K562 (cell line): ENCODE measurements at regions not wholly inside any gene's neighbourhood (a gene's known extent, or its start where the extent isn't known, plus 50 kb on each side); places are given as distances from the start of the nearest gene placed in this dataset.

Experiments used
- CCAR2 ChIP-seq: fragments of 200-400 bp; formaldehyde crosslinking; IDR thresholded peaks from 2 replicates; pipeline ENCODE4 v1.6.1; 2017; ENCODE audit warnings: mild to moderate bottlenecking, low read depth, low read length
- CXXC5 ChIP-seq: fragments of 250-450 bp; sonication (Bioruptor Pico); IDR thresholded peaks from 2 replicates; pipeline ENCODE4 v1.8.0; 2022; ENCODE audit warnings: inconsistent platforms, mild to moderate bottlenecking, moderate library complexity
- HDAC3 ChIP-seq: fragments of 450-650 bp; IDR thresholded peaks from 2 replicates; pipeline ENCODE4 v1.6.1; 2018; ENCODE audit warnings: borderline replicate concordance, mild to moderate bottlenecking, moderate library complexity; ENCODE audit not compliant: partially characterized antibody
- HDGF ChIP-seq: fragments of 450-650 bp; IDR thresholded peaks from 2 replicates; pipeline ENCODE4 v1.6.1; 2016
- MCM3 ChIP-seq: fragments of 450-650 bp; IDR thresholded peaks from 2 replicates; pipeline ENCODE4 v1.6.1; 2016
- NFYB ChIP-seq: IDR thresholded peaks from 2 replicates; pipeline ENCODE4 v1.6.1; 2011; ENCODE audit warnings: mild to moderate bottlenecking, moderate library complexity; ENCODE audit not compliant: insufficient read length; ENCODE audit errors: extremely low read depth
- SMC3 ChIP-seq: conservative IDR thresholded peaks from 2 replicates; pipeline ENCODE4 v1.6.1; 2011; ENCODE audit warnings: low read depth, low read length, improper control_type of control experiment; ENCODE audit not compliant: insufficient read depth
- TAF15 ChIP-seq: fragments of 200-400 bp; formaldehyde crosslinking; IDR thresholded peaks from 2 replicates; pipeline ENCODE4 v1.6.1; 2017; ENCODE audit warnings: mild to moderate bottlenecking, low read depth, low read length, moderate library complexity
- XRCC4 ChIP-seq: IDR thresholded peaks from one replicate; pipeline ENCODE4 v1.6.1; 2011; ENCODE audit not compliant: insufficient read depth, insufficient read length; ENCODE audit errors: extremely low read depth
- ZKSCAN8 ChIP-seq: fragments of 200-800 bp; sonication (Bioruptor generic); IDR thresholded peaks from 2 replicates; pipeline ENCODE4 v1.6.1; 2016; ENCODE audit warnings: missing genetic modification characterization, missing compliant biosample characterization
- ZNF146 ChIP-seq: IDR thresholded peaks from one replicate; pipeline ENCODE4 v1.6.1; 2018; ENCODE audit warnings: missing compliant biosample characterization; ENCODE audit not compliant: unreplicated experiment
- ZNF175 ChIP-seq: fragments of 200-800 bp; sonication (Bioruptor generic); IDR thresholded peaks from 2 replicates; pipeline ENCODE4 v1.6.1; 2016; ENCODE audit warnings: low read depth, mild to moderate bottlenecking, missing genetic modification characterization, missing compliant biosample characterization
- ZNF212 ChIP-seq: fragments of 450-650 bp; formaldehyde crosslinking; IDR thresholded peaks from 2 replicates; pipeline ENCODE4 v1.4.0; 2020; ENCODE audit warnings: mild to moderate bottlenecking
- ZNF384 ChIP-seq: IDR thresholded peaks from 2 replicates; pipeline ENCODE4 v1.6.1; 2012; ENCODE audit warnings: low read depth, low read length, improper control_type of control experiment
- ZNF584 ChIP-seq: fragments of 200-800 bp; sonication (Bioruptor generic); IDR thresholded peaks from 2 replicates; pipeline ENCODE4 v1.6.1; 2016; ENCODE audit warnings: low read depth, mild to moderate bottlenecking, missing genetic modification characterization, missing compliant biosample characterization
- TF ChIP-seq, protein P1 (sequence below): fragments of 450-650 bp; IDR thresholded peaks from 2 replicates; pipeline ENCODE4 v1.6.1; 2016; ENCODE audit warnings: mild to moderate bottlenecking, moderate library complexity
- TF ChIP-seq, protein P2 (sequence below): fragments of 250-450 bp; sonication (Bioruptor Pico); IDR thresholded peaks from 2 replicates; pipeline ENCODE4 v1.8.0; 2021; ENCODE audit warnings: moderate library complexity, mild to moderate bottlenecking, inconsistent platforms

DNA sequence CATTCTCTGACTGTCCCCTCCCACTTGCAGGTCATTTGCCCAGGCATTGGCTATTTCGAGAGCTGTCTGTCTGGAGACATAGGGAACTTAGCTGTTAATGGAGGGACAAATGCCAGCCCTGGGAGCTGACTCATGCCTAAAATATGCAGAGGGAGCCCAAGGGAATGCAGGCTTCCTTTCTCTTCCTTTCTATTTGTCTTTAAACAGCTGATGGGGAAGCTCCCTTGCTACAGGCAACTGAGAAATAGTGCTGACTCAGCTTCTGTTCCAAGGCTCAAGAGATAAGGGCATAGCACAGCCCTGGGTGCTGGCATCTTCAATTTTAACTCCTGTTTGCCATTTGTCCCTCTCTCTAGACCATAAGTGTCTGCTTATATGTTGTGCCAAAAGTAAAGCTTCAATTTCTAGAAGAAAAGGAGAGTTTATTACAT is 82.7 kb upstream of the C1GALT1 start (continued):
- TF ChIP-seq, protein P1, sequence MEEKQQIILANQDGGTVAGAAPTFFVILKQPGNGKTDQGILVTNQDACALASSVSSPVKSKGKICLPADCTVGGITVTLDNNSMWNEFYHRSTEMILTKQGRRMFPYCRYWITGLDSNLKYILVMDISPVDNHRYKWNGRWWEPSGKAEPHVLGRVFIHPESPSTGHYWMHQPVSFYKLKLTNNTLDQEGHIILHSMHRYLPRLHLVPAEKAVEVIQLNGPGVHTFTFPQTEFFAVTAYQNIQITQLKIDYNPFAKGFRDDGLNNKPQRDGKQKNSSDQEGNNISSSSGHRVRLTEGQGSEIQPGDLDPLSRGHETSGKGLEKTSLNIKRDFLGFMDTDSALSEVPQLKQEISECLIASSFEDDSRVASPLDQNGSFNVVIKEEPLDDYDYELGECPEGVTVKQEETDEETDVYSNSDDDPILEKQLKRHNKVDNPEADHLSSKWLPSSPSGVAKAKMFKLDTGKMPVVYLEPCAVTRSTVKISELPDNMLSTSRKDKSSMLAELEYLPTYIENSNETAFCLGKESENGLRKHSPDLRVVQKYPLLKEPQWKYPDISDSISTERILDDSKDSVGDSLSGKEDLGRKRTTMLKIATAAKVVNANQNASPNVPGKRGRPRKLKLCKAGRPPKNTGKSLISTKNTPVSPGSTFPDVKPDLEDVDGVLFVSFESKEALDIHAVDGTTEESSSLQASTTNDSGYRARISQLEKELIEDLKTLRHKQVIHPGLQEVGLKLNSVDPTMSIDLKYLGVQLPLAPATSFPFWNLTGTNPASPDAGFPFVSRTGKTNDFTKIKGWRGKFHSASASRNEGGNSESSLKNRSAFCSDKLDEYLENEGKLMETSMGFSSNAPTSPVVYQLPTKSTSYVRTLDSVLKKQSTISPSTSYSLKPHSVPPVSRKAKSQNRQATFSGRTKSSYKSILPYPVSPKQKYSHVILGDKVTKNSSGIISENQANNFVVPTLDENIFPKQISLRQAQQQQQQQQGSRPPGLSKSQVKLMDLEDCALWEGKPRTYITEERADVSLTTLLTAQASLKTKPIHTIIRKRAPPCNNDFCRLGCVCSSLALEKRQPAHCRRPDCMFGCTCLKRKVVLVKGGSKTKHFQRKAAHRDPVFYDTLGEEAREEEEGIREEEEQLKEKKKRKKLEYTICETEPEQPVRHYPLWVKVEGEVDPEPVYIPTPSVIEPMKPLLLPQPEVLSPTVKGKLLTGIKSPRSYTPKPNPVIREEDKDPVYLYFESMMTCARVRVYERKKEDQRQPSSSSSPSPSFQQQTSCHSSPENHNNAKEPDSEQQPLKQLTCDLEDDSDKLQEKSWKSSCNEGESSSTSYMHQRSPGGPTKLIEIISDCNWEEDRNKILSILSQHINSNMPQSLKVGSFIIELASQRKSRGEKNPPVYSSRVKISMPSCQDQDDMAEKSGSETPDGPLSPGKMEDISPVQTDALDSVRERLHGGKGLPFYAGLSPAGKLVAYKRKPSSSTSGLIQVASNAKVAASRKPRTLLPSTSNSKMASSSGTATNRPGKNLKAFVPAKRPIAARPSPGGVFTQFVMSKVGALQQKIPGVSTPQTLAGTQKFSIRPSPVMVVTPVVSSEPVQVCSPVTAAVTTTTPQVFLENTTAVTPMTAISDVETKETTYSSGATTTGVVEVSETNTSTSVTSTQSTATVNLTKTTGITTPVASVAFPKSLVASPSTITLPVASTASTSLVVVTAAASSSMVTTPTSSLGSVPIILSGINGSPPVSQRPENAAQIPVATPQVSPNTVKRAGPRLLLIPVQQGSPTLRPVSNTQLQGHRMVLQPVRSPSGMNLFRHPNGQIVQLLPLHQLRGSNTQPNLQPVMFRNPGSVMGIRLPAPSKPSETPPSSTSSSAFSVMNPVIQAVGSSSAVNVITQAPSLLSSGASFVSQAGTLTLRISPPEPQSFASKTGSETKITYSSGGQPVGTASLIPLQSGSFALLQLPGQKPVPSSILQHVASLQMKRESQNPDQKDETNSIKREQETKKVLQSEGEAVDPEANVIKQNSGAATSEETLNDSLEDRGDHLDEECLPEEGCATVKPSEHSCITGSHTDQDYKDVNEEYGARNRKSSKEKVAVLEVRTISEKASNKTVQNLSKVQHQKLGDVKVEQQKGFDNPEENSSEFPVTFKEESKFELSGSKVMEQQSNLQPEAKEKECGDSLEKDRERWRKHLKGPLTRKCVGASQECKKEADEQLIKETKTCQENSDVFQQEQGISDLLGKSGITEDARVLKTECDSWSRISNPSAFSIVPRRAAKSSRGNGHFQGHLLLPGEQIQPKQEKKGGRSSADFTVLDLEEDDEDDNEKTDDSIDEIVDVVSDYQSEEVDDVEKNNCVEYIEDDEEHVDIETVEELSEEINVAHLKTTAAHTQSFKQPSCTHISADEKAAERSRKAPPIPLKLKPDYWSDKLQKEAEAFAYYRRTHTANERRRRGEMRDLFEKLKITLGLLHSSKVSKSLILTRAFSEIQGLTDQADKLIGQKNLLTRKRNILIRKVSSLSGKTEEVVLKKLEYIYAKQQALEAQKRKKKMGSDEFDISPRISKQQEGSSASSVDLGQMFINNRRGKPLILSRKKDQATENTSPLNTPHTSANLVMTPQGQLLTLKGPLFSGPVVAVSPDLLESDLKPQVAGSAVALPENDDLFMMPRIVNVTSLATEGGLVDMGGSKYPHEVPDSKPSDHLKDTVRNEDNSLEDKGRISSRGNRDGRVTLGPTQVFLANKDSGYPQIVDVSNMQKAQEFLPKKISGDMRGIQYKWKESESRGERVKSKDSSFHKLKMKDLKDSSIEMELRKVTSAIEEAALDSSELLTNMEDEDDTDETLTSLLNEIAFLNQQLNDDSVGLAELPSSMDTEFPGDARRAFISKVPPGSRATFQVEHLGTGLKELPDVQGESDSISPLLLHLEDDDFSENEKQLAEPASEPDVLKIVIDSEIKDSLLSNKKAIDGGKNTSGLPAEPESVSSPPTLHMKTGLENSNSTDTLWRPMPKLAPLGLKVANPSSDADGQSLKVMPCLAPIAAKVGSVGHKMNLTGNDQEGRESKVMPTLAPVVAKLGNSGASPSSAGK, result no peak
- TF ChIP-seq ZNF212 (CRISPR knock-in tag) (no peak), ZKSCAN8 (CRISPR knock-in tag) (no peak), XRCC4 (no peak), HDAC3 (peak; percentile 58), CCAR2 (no peak), TAF15 (no peak), ZNF384 (no peak), SMC3 (no peak), HDGF (no peak), ZNF146 (no peak), CXXC5 (CRISPR knock-in tag) (peak; percentile 42), NFYB (no peak), MCM3 (no peak), ZNF584 (no peak), ZNF175 (CRISPR knock-in tag) (no peak)
- TF ChIP-seq, protein P2, sequence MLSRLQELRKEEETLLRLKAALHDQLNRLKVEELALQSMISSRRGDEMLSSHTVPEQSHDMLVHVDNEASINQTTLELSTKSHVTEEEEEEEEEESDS (CRISPR knock-in tag), result no peak
